HG02678 (cell line): ENCODE measurements at regions not wholly inside any gene's neighbourhood (a gene's known extent, or its start where the extent isn't known, plus 50 kb on each side); places are given as distances from the start of the nearest gene placed in this dataset.

Experiments
- ATAC-seq: cut with Tn5 transposase; IDR thresholded peaks from one replicate; pipeline ENCODE4 v1.9.1; 2021; ENCODE audit warnings: mild to moderate bottlenecking, moderate library complexity; ENCODE audit not compliant: unreplicated experiment

GRCh38 chr6:94121094-94121493 lies 701.7 kb upstream of the EPHA7 start:
- no peak for ATAC-seq

- no peak for ATAC-seq
Observed at GRCh38 chr6:94099072-94099471, 679.7 kb upstream of the EPHA7 start.

- ATAC-seq, result no peak
Observed at GRCh38 chr6:94095961-94096360, 676.6 kb upstream of the EPHA7 start.

GRCh38 chr6:94089941-94090340 lies 670.6 kb upstream of the EPHA7 start:
- ATAC-seq, result no peak

GRCh38 chr6:94088870-94089269 lies 669.5 kb upstream of the EPHA7 start:
- no peak for ATAC-seq

- no peak for ATAC-seq
Observed at GRCh38 chr6:94074764-94075163, 655.4 kb upstream of the EPHA7 start.

- no peak for ATAC-seq
Observed at GRCh38 chr6:94071835-94072234, 652.5 kb upstream of the EPHA7 start.

- no peak for ATAC-seq
Observed at GRCh38 chr6:94065707-94066337, 646.5 kb upstream of the EPHA7 start.

GRCh38 chr6:94052749-94053148 lies 633.4 kb upstream of the EPHA7 start:
- no peak for ATAC-seq

- ATAC-seq, result no peak
Observed at GRCh38 chr6:94050515-94050914, 631.2 kb upstream of the EPHA7 start.

GRCh38 chr6:94049001-94049400 lies 629.6 kb upstream of the EPHA7 start:
- ATAC-seq, result no peak

- ATAC-seq, result no peak
Observed at GRCh38 chr6:94045099-94045829, 625.9 kb upstream of the EPHA7 start.

- ATAC-seq, result no peak
Observed at GRCh38 chr6:94041945-94042709, 622.8 kb upstream of the EPHA7 start.

GRCh38 chr6:94036024-94036423 lies 616.7 kb upstream of the EPHA7 start:
- no peak for ATAC-seq

- no peak for ATAC-seq
Observed at GRCh38 chr6:94027374-94027773, 608.0 kb upstream of the EPHA7 start.

- ATAC-seq, result no peak
Observed at GRCh38 chr6:94026575-94026974, 607.2 kb upstream of the EPHA7 start.

- ATAC-seq, result no peak
Observed at GRCh38 chr6:94005835-94006234, 586.5 kb upstream of the EPHA7 start.

- no peak for ATAC-seq
Observed at GRCh38 chr6:93992976-93993375, 573.6 kb upstream of the EPHA7 start.

- ATAC-seq, result no peak
Observed at GRCh38 chr6:93989630-93990029, 570.3 kb upstream of the EPHA7 start.

- ATAC-seq, result no peak
Observed at GRCh38 chr6:93985953-93986352, 566.6 kb upstream of the EPHA7 start.

GRCh38 chr6:93975159-93975558 lies 555.8 kb upstream of the EPHA7 start:
- ATAC-seq, result no peak

- no peak for ATAC-seq
Observed at GRCh38 chr6:93974332-93974731, 555.0 kb upstream of the EPHA7 start.
